HG03558 (cell line): ENCODE measurements at regions not wholly inside any gene's neighbourhood (a gene's known extent, or its start where the extent isn't known, plus 50 kb on each side); places are given as distances from the start of the nearest gene placed in this dataset.
"Not testable (repeated sequence)": the region's sequence is repeated elsewhere in the genome, so short reads cannot be mapped to it uniquely, and the experiment has no call there.

ENCODE experiments used
- ATAC-seq: cut with Tn5 transposase; IDR thresholded peaks from one replicate; pipeline ENCODE4 v1.9.1; 2021; ENCODE audit warnings: moderate number of reproducible peaks; ENCODE audit not compliant: unreplicated experiment; ENCODE audit errors: extremely low read depth

GRCh38 chr4:108416831-108417230 lies 203.5 kb upstream of the RPL34 start:
- ATAC-seq: no peak

GRCh38 chr4:108415389-108415788 lies 205.0 kb upstream of the RPL34 start:
- no peak for ATAC-seq

- no peak for ATAC-seq
Observed at GRCh38 chr4:108411836-108412235, 208.5 kb upstream of the RPL34 start.

DNA sequence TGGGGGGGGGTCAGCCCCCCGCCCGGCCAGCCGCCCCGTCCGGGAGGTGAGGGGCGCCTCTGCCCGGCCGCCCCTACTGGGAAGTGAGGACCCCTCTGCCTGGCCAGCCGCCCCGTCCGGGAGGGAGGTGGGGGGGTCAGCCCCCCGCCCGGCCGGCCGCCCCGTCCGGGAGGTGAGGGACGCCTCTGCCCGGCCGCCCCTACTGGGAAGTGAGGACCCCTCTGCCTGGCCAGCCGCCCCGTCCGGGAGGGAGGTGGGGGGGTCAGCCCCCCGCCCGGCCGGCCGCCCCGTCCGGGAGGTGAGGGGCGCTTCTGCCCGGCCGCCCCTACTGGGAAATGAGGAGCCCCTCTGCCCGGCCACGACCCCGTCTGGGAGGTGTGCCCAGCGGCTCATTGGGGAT lies 210.7 kb upstream of the RPL34 start:
- ATAC-seq: not testable (repeated sequence)

GRCh38 chr4:108405586-108405985 lies 214.8 kb upstream of the RPL34 start:
- no peak for ATAC-seq

DNA sequence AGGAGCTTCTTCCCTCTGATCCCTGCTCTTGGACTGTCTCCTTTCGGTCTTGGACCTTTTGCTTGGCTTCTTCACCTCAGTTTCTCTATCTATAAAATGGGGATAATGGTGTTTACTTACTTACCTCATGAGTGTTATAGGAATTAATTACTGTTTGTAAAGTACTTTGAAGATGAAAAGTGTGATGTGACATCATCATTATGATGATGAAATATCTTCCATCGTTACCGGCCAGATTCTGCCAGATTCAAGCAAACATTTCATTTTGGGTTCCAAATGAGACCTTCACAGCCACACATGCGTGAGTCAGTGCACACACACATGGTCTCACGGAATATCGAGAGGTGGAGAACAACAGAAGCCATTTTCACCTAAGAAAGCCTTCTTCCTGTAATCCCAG lies 220.1 kb upstream of the RPL34 start:
- no peak for ATAC-seq

DNA sequence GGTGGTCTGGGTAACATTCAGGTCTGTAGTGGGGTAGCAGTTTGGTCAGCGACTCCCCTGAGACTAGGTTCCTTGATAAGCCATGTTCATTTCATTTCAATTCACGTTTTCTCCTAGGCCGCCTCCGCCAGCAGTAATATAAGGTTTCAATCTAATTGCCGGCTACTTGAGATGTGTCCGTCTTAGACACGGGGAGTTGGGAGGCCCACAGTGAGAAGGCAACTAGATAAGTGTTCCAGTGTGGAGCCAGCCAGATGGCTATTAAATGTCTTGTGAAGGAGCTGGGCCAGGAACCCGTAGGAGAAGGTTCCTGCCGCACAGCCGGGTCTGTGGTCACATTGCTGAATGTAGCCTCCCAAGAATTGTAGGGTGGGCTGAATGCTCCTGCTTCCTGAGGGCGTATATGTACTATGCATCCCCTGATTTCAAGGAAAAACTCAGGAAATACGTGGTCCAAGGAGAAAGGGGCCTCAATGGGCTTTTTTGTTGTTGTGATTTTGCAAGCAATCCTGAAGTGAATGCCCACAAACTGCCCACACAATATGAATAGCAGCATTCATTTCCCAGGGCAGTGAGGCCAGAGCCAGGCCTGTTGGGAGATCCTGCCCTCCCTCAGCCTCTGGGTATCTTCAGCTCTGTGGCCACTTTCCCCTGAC lies 220.6 kb upstream of the RPL34 start:
- no peak for ATAC-seq

DNA sequence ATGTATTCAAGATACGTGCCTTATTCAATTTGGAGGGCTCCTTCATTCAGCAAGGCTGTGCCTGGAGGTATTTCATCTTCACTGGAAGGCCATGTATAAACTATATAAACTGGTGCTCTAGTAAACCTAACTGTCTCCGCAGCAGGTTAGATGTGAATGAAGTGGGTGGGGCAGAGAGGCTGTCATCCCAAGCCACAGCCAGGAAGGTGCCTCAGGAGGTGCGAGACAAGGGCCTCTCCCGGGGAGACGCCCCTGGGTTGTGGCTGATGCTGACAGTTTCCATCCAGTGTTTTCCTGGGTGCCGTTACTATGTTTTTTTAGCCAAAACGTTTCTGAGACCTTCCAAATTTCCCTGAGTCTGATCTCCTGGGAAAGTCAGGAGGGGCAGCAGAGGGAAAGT lies 221.5 kb upstream of the RPL34 start:
- ATAC-seq: no peak

DNA sequence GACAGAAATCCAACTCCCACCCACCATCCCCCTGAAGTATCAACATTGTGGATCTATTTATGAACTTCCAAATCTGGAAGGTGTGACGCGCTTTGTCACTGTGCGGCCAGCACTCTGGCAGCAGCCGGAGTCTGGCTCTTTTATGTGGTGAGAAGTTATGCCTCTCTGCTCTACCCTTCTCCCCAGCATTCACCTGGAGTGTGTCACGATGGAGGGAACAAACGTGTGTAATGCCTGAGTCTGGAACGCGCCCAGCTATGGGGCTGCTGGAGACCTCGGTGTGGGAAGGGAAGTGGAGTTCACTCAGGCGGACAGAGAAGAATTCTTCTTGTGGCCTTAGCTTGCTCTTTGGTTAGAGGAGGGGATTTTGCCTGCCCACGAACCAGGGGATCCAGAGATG lies 222.1 kb upstream of the RPL34 start:
- ATAC-seq: no peak

DNA sequence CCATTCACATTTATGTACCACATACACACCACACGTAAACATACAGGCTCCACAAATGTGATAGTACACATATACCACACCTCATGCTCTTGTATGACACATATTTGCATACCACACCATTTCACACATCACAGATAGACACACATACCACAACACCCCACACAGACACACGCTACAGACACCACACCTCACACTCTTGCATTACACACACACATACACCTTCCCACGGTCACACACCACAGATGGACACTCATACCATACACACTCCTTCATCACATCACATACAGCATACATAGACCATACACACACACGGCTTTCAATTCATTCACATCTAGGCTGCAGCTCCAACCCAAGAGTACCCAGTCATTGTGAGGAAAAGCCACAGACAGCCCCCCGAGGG lies 222.5 kb upstream of the RPL34 start:
- no peak for ATAC-seq

- no peak for ATAC-seq
Observed at GRCh38 chr4:108396900-108397497, 223.4 kb upstream of the RPL34 start.

DNA sequence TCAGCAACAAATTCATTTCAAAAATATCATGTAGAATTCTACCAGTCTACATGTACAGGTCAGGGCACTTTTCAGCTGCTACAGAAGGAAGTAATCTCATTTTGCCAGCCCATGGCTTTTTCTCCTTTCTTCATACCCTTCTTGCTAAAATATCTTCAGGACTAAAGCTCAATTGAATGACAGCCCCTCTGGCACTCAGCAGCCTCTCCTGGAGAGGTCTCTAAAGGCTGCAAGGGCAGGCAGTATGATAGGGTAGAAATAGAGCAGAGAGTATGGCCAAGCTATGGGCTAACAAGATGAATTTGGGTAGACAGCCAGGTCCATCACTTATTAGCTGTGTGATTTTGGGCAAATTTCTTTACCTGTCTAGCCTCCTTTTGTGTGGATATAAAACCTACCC lies 224.6 kb upstream of the RPL34 start:
- ATAC-seq: no peak

DNA sequence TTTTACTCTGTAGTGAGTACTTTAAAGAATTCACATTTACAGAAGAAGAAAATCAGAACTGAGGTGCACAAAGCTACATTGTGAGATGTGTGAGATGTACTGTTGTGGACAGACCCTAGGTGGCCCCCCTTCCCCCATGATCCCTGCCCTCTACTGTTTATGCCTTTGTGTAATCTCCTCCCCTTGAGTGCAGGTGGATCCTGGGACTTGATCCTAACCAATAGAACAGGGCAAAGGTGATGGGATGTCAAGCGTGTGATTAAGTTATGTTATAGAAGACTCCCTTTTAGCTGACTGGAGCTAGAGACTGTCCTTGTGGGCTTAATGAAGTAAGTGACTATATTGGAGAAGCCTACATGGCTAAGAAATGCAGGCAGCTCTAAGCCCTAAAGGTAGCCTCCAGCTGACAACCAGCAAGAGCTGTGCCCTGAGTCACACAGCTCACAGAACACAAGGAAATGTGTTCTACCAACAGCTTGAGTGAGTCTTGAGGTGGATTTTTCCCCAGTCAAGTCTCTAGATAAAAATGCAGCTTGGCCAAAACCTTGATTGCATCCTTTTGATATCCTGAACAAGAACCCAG lies 225.2 kb upstream of the LEF1 start:
- ATAC-seq: no peak

GRCh38 chr4:108391701-108392455 lies 223.1 kb upstream of the LEF1 start:
- ATAC-seq: no peak

DNA sequence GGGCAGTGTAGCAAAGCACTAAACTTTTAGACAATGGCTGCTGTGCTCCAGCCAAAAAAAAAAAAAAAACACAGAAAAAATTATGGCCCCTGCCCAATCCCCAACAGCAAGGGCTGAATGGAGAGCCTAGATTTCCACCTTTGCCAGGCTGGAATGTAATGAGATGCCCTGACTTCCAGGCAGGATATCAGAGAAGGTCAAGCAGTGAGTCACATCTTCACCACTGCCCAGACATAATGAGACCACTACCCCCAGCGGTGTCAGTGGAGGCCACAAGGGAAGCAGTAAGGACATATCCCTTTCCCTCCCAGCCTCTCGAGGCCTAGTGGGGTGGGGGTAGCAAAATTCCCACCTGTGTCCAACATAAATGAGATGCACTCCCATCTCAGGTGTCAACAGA lies 216.3 kb upstream of the LEF1 start:
- ATAC-seq: no peak

DNA sequence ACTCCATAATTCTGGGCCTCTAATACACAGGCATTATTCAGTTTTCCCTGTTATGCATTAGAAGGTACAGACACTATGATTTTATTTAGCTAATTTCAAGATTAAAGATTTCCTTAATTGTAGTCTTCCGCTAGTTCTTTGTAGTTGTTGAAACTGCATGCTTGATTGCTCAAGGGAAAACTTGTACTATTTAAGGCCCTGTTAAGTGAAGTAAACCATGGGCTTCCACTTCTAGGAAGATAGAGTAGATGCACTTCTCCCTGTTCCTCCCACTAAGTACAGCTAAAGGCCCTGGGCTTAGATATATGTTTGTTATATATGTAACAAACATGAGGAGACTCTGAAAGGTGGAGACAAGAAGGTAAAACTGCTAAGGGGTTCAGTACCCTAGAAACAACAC lies 215.8 kb upstream of the LEF1 start:
- no peak for ATAC-seq

DNA sequence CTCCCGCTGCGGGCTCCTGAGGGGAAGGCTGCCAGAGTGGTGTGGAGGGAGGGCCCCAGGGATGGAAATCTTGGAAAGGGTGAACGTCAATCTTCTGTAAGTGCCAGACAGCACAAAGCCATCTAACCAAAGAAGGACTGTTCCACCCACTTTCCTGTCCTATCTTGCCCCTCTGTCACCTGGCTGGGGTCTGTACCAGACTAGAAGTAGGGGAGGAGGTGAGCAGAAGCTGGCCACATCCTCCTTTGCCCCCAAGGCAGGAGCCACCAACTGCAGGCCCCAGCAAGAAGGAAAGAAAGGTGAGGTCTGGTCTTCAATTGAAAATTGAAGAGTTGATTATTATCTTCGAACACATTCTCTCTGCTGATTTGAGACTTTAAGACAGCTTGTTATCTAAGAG lies 214.4 kb upstream of the LEF1 start:
- ATAC-seq: no peak

GRCh38 chr4:108382751-108383150 lies 214.0 kb upstream of the LEF1 start:
- no peak for ATAC-seq

DNA sequence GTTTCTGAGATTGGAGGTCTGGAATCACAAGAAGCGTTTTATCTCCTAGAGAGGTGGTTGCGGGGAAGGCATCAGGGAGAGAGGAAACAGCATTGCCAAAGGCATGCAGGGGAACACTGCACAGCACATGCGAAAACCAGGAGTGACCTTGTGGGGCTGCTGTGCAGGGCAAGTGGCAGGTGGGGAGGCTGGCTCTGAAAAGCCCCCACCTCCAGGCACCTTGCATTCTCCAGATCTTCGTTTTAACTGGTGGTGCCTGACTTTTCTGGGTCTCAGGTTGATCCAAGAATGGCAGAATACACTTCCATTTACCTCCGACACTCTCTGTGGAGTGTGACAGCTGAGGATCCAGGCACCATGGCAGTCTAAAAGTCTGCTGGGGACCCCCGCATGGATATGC lies 209.4 kb upstream of the LEF1 start:
- no peak for ATAC-seq

DNA sequence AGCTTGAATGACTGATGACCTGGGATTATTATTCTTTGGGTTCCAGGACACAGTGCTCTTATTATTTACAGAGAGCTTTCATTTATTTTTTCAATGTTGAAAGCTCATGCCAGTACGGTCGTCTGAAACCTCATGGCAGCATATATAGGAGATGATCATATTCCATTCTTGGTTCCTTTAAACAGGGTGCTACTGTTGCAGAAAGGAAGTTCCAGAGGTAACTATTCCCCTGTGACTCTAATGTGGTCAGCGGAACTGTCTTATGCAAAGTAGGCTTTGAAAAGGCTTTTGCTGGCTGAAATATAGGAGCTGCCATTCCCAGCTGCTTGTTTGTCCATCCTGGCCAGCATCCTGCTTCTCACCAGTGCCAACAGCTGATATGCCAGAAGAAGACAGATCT lies 208.3 kb upstream of the LEF1 start:
- no peak for ATAC-seq

GRCh38 chr4:108375434-108375833 lies 206.7 kb upstream of the LEF1 start:
- no peak for ATAC-seq
